T-cell (primary cell): ENCODE measurements at regions not wholly inside any gene's neighbourhood (a gene's known extent, or its start where the extent isn't known, plus 50 kb on each side); places are given as distances from the start of the nearest gene placed in this dataset.

Source experiments
- ATAC-seq, 4 experiments: fragments of 200-7000 bp in 3 of 4; fragments of 150-1000 bp in 1 of 4; cut with Tn5 transposase; replicated peaks in 1 of 4; 1 replicate in 3 of 4; 2 replicates in 1 of 4; pipeline ENCODE4 v1.10.0; 2021; ENCODE audit warnings: moderate library complexity in 3 of 4, mild to moderate bottlenecking in 2 of 4, moderate number of reproducible peaks in 1 of 4
- CTCF ChIA-PET, 2 donors: fragments of 300-600 bp; sonication (Branson Sonifier 250); formaldehyde crosslinking; loops; one replicate each; lab custom pipeline; 2022; ENCODE audit warnings: antibody characterized with exemption in 2 of 2; lab: Charles Lee
- POLR2A ChIA-PET, 2 donors: fragments of 300-600 bp; sonication (Branson Sonifier 250); formaldehyde crosslinking; loops; one replicate each; lab custom pipeline; 2022; ENCODE audit warnings: antibody characterized with exemption in 2 of 2; lab: Charles Lee
- DNase-seq, 35 experiments: peaks; one replicate each; pipeline versions ENCODE4 v3.0.0 to v3.0.0-alpha.2; 2013 to 2023
- H3K27ac ChIP-seq: one replicate; pipeline ENCODE4 v1.5.1; 2013; ENCODE audit warnings: low read length
- H3K27me3 ChIP-seq, 2 experiments: replicated peaks in 1 of 2; 1 replicate in 1 of 2; 2 replicates in 1 of 2; pipeline versions ENCODE4 v1.6.1 to v1.7.0; 2013; ENCODE audit warnings: low read length in 1 of 2, mixed read lengths in 1 of 2; ENCODE audit not compliant: control insufficient read depth in 2 of 2, insufficient read depth in 2 of 2; ENCODE audit errors: extremely low read depth in 1 of 2
- H3K36me3 ChIP-seq, 2 donors: 1 replicate in 1 of 2; 2 replicates in 1 of 2; pipeline versions ENCODE4 v1.6.1 to v1.7.0; 2013; ENCODE audit warnings: low read length in 1 of 2; ENCODE audit not compliant: control insufficient read depth in 2 of 2, insufficient read depth in 1 of 2; ENCODE audit errors: extremely low read depth in 1 of 2
- H3K4me1 ChIP-seq, 2 experiments: 1 replicate in 1 of 2; 2 replicates in 1 of 2; pipeline versions ENCODE4 v1.6.1 to v1.7.0; 2013; ENCODE audit warnings: low read length in 2 of 2, mixed read lengths in 1 of 2; ENCODE audit not compliant: insufficient read depth in 2 of 2, control insufficient read depth in 1 of 2; ENCODE audit errors: extremely low read depth in 1 of 2
- H3K4me3 ChIP-seq, 2 donors: 1 replicate in 1 of 2; 2 replicates in 1 of 2; pipeline versions ENCODE4 v1.5.1 to v1.7.0; 2013; ENCODE audit warnings: mild to moderate bottlenecking in 2 of 2, low read length in 1 of 2, moderate library complexity in 1 of 2; ENCODE audit not compliant: control insufficient read depth in 1 of 2; ENCODE audit errors: extremely low read depth in 1 of 2
- H3K9me3 ChIP-seq: 2 replicates; pipeline ENCODE4 v1.7.0; 2013
- H3K27ac Mint-ChIP-seq, 2 donors: one replicate each; pipeline ENCODE4 v1.8.0; 2020 to 2021; ENCODE audit warnings: mild to moderate bottlenecking in 2 of 2, mixed read lengths in 2 of 2
- H3K27me3 Mint-ChIP-seq, 2 donors: one replicate each; pipeline ENCODE4 v1.8.0; 2021 to 2022; ENCODE audit warnings: mixed read lengths in 2 of 2
- H3K36me3 Mint-ChIP-seq: one replicate; pipeline ENCODE4 v1.8.0; 2021; ENCODE audit warnings: mixed read lengths
- H3K4me1 Mint-ChIP-seq, 3 donors: one replicate each; pipeline ENCODE4 v1.8.0; 2020 to 2022; ENCODE audit warnings: mixed read lengths in 3 of 3, mild to moderate bottlenecking in 1 of 3
- H3K4me3 Mint-ChIP-seq, 3 donors: one replicate each; pipeline ENCODE4 v1.8.0; 2020 to 2022; ENCODE audit warnings: mild to moderate bottlenecking in 3 of 3, mixed read lengths in 3 of 3, moderate library complexity in 3 of 3
- H3K9me3 Mint-ChIP-seq, 3 donors: one replicate each; pipeline ENCODE4 v1.8.0; 2020 to 2022; ENCODE audit warnings: mixed read lengths in 3 of 3
- WGBS: methylation state at CpG from one replicate; pipeline ENCODE4 v1.1.5; 2013; ENCODE audit warnings: missing lambda C conversion rate; ENCODE audit not compliant: insufficient coverage; 5-methylcytosine and 5-hydroxymethylcytosine counted together

DNA sequence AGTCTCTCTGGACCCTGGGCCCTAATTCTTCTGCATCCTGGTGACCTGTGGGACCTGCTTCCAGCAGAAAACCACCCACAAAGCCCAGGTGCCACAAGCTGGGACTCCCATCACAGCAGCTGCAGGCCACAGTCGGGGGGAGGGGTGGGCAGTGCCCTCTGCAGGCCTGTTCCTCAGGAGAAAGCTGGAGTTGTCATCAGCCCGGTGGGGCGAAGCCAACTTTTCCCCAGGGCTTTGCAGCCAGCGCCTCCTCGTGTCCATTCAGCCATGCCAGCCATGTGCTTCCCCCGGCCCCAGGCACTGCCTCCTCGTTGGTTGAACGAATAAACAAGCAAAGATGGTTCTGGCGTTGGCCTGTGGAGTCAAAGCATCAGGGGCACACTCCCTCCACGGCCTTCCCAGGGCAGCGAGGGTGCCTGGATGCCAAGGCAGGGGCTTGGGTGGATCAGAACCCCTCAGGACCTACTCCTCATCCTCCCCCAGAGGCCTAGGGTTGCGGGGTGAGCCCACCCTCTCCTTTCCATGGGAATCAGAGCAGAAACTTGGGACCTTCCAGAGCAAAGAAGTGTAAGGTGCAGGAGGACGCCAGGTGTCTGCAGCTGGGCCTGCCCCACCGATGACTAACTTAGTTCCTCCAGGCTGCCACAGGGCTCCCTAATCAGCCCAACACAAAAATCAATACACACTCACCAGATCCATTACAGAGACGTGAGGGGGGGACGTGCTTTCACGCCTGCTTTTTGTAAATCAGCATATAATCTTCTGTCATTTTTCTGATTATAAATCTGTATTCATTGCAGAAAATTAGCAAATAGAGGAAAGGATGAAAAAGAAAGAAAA is 75.7 kb upstream of the RAB6C start:
- Histone ChIP-seq H3K4me1 (no peaks in the 10 kb centered on the region), H3K4me3 (no peak overlapping the region), H3K9me3 (no peaks in the 10 kb centered on the region), H3K27me3 (peaks cover 0 to 18% of the 10 kb centered on the region in 2 experiments), H3K27ac (no peak overlapping the region), H3K36me3 (no peaks in the 10 kb centered on the region)
- Mint-ChIP-seq H3K9me3 (no peaks in the 10 kb centered on the region), H3K27ac (no peak overlapping the region), H3K4me3 (no peak overlapping the region), H3K4me1 (no peaks in the 10 kb centered on the region), H3K27me3 (peaks cover 4 to 8% of the 10 kb centered on the region in 2 donors), H3K36me3 (no peaks in the 10 kb centered on the region)
- WGBS, result 73% methylated on average over 11 of the region's 17 CpGs
- ChIA-PET CTCF (no interaction called here), POLR2A (no interaction called here)
- DNase-seq, result peak in 1 of 35 experiments; percentile 2
- ATAC-seq, result no peak

DNA sequence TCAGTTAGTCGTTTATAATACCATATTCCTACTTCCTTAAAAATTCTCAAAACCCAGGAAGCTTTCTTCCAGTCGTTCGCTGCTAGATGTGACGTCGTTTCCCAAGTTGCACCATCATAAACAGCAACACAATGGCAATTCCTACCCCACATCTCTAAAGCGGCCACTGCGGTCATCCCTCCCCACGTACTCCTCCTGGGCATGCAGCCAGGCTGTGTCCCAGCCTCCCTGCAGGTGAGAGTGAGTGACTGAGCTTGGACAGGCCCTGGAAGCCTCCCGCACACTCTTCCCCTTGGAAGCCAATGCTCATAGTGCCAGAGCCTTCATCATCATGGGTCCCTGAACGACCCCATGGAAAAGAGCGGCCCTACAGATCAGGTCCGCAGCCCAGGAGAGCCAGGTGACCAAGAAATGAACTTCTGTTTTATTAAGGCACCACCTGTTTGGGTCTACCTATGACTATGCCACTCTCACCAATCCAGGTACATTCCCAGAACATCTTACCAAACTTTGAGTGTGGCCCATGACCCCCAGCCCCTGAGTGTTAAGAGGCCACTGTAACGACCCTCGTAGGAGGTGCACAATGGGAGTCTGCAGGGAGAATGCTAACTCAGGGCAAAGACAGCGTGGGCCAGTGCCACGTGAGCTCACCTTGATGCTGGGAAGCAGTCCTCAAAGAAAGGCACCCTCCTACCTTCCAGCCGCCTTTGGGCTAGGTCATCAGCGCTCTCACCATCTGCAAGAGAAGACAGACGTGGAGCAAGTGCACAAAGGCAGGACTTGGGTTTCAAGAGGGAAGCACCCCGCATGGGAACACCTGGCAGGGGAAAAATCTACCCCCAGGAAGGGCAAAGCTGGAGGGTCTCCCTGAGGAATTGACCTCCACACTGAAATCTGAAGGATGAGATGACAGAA is 74.7 kb upstream of the RAB6C start:
- Histone ChIP-seq H3K4me3 (no peak overlapping the region), H3K9me3 (no peaks in the 10 kb centered on the region), H3K36me3 (no peaks in the 10 kb centered on the region), H3K4me1 (no peaks in the 10 kb centered on the region), H3K27ac (no peak overlapping the region), H3K27me3 (peaks cover 0 to 22% of the 10 kb centered on the region in 2 experiments)
- Mint-ChIP-seq H3K36me3 (no peaks in the 10 kb centered on the region), H3K4me3 (no peak overlapping the region), H3K4me1 (no peaks in the 10 kb centered on the region), H3K9me3 (no peaks in the 10 kb centered on the region), H3K27me3 (peaks cover 4 to 6% of the 10 kb centered on the region in 2 donors), H3K27ac (no peak overlapping the region)
- POLR2A ChIA-PET, result no interaction called here
- ATAC-seq, result no peak
- 77% methylated on average over 14 of the region's 20 CpGs for WGBS
- CTCF ChIA-PET, result no interaction called here
- peak in 1 of 35 experiments; percentile 1 for DNase-seq

GRCh38 chr2:129905664-129906081 is 73.8 kb upstream of the RAB6C start:
- no peaks in the 10 kb centered on the region for H3K36me3 Mint-ChIP-seq
- Histone ChIP-seq H3K27me3 (peaks cover 0 to 27% of the 10 kb centered on the region in 2 experiments), H3K36me3 (no peaks in the 10 kb centered on the region), H3K4me3 (no peak overlapping the region), H3K27ac (no peak overlapping the region), H3K9me3 (no peaks in the 10 kb centered on the region), H3K4me1 (no peaks in the 10 kb centered on the region)
- no peaks in the 10 kb centered on the region for H3K4me1 Mint-ChIP-seq
- DNase-seq, result no peak
- peaks cover 4 to 6% of the 10 kb centered on the region in 2 donors for H3K27me3 Mint-ChIP-seq
- ATAC-seq, result no peak
- CTCF ChIA-PET, result no interaction called here
- H3K9me3 Mint-ChIP-seq, result no peaks in the 10 kb centered on the region
- H3K4me3 Mint-ChIP-seq, result no peak overlapping the region
- 89% methylated on average over 1 of the region's 2 CpGs for WGBS
- H3K27ac Mint-ChIP-seq, result no peak overlapping the region
- POLR2A ChIA-PET, result no interaction called here

GRCh38 chr2:129906139-129906860 is 73.2 kb upstream of the RAB6C start:
- CTCF ChIA-PET, result no interaction called here
- Mint-ChIP-seq H3K4me3 (no peak overlapping the region), H3K27me3 (peaks cover 4 to 6% of the 10 kb centered on the region in 2 donors), H3K36me3 (no peaks in the 10 kb centered on the region), H3K9me3 (no peaks in the 10 kb centered on the region), H3K4me1 (no peaks in the 10 kb centered on the region), H3K27ac (no peak overlapping the region)
- Histone ChIP-seq H3K27me3 (peaks cover 0 to 31% of the 10 kb centered on the region in 2 experiments), H3K4me3 (no peak overlapping the region), H3K36me3 (no peaks in the 10 kb centered on the region), H3K4me1 (no peaks in the 10 kb centered on the region), H3K9me3 (no peaks in the 10 kb centered on the region), H3K27ac (no peak overlapping the region)
- ATAC-seq (no peak), DNase-seq (no peak)
- WGBS, result 71% methylated on average over 6 of the region's 13 CpGs
- POLR2A ChIA-PET, result interaction anchor here in 1 of 2 donors (0.6 kb wide), 1 partner anchor 311 kb away, joined by 8 read pairs; no protein-coding TSS in a partner anchor

DNA sequence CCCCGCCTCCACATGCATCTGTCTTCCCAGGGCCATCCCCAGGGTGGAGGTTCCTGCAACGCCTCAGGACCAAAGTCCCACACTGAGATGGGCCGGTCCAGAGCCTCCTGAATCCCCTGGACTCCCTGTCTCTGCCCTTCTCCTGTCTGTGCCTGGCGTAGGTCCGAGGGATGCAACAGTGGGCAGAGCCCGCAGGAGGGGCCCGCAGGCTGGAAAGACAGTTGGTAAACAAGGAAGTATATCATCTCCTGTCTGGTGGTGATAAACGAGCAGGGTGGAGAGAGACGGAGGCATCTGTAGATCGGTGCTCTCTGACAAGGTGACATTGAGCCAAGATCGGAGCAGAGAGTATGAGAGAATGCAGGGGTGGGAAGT is 72.6 kb upstream of the RAB6C start:
- Histone ChIP-seq H3K4me3 (no peak overlapping the region), H3K27ac (no peak overlapping the region), H3K36me3 (no peaks in the 10 kb centered on the region), H3K9me3 (no peaks in the 10 kb centered on the region), H3K4me1 (no peaks in the 10 kb centered on the region), H3K27me3 (peaks cover 0 to 37% of the 10 kb centered on the region in 2 experiments)
- Mint-ChIP-seq H3K27ac (no peak overlapping the region), H3K4me1 (no peaks in the 10 kb centered on the region), H3K9me3 (no peaks in the 10 kb centered on the region), H3K4me3 (no peak overlapping the region), H3K27me3 (peaks cover 4 to 6% of the 10 kb centered on the region in 2 donors), H3K36me3 (no peaks in the 10 kb centered on the region)
- WGBS, result 27% methylated on average over 11 of the region's 11 CpGs
- CTCF ChIA-PET, result no interaction called here
- DNase-seq, result no peak
- no peak for ATAC-seq
- POLR2A ChIA-PET, result interaction anchor here in 1 of 2 donors (0.6 kb wide), 1 partner anchor 310 kb away, joined by 8 read pairs; no protein-coding TSS in a partner anchor
